ENCODE measurements at regions not wholly inside any gene's neighbourhood (a gene's known extent, or its start where the extent isn't known, plus 50 kb on each side); places are given as distances from the start of the nearest gene placed in this dataset.

DNA sequence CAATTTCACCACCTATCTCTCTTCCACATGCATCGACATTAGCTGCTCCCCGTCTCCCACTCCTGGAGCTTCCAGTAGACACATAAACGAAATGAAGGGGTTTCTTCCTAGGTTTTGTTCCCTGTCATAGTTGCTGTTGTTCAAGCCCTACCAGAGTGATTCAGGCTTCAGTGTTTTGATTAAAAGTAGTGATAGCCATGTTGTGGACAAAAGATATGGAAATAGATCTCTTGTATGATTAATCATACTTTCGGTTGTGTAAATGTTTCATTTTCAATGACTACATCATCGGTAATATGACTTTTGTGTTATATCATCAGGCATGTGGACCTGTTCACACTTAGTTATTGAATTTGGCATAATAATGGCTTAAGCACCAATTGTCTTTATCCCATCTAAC is 96.5 kb upstream of the KLF3 start:
- TF ChIP-seq, protein P1, sequence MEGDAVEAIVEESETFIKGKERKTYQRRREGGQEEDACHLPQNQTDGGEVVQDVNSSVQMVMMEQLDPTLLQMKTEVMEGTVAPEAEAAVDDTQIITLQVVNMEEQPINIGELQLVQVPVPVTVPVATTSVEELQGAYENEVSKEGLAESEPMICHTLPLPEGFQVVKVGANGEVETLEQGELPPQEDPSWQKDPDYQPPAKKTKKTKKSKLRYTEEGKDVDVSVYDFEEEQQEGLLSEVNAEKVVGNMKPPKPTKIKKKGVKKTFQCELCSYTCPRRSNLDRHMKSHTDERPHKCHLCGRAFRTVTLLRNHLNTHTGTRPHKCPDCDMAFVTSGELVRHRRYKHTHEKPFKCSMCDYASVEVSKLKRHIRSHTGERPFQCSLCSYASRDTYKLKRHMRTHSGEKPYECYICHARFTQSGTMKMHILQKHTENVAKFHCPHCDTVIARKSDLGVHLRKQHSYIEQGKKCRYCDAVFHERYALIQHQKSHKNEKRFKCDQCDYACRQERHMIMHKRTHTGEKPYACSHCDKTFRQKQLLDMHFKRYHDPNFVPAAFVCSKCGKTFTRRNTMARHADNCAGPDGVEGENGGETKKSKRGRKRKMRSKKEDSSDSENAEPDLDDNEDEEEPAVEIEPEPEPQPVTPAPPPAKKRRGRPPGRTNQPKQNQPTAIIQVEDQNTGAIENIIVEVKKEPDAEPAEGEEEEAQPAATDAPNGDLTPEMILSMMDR (IDR thresholded peaks at IDR 0.05) = no peak
- no peak for TF ChIP-seq EZH2 (IDR thresholded peaks at IDR 0.05; ENCODE audit: borderline replicate concordance, insufficient read depth, low read depth, low read length, poor library complexity, severe bottlenecking)

Measured in B cell (primary cell).